K562 (cell line): ENCODE measurements at regions not wholly inside any gene's neighbourhood (a gene's known extent, or its start where the extent isn't known, plus 50 kb on each side); places are given as distances from the start of the nearest gene placed in this dataset.
"Not testable (repeated sequence)": the region's sequence is repeated elsewhere in the genome, so short reads cannot be mapped to it uniquely, and the experiment has no call there.

Source experiments
- ATAC-seq: fragments of 200-7000 bp; cut with Tn5 transposase; 3 replicates; pipeline ENCODE4 v1.9.1; 2020; ENCODE audit warnings: moderate library complexity
- BruUV-seq: library from RNA; stranded (reverse); fragments of 400-500 nt; replicated peaks from 2 replicates; lab custom pipeline; 2021; lab: Mats Ljungman, UMichigan
- CTCF ChIA-PET: fragments of 300-600 bp; formaldehyde crosslinking; extraction: SDS; loops from one replicate; lab custom pipeline; 2021; ENCODE audit warnings: low intra/inter-chr PET ratio; lab: Yijun Ruan, JAX
- POLR2A ChIA-PET: fragments of 300-600, 350-650 bp; sonication (Branson Sonifier 250); formaldehyde crosslinking; extraction: SDS; loops from one replicate; lab custom pipeline; 2021; ENCODE audit warnings: antibody characterized with exemption, inconsistent platforms; lab: Yijun Ruan, JAX
- DNase-seq, 4 experiments: peaks; one replicate each; pipeline versions ENCODE4 v3.0.0 to v3.0.0-alpha.2; 2011 to 2018; ENCODE audit warnings: low spot score in 3 of 4, mixed read lengths in 3 of 4; ENCODE audit errors: extremely low read depth in 1 of 4
- FAIRE-seq: peaks from 2 replicates; lab custom pipeline; 2011; peaks lifted over from hg19 to GRCh38; lab: Jason Lieb, UNC
- H2AFZ ChIP-seq: 2 replicates; pipeline ENCODE4 v1.6.0; 2011; ENCODE audit warnings: low read depth, low read length, control low read depth, inconsistent platforms
- H3K27ac ChIP-seq: fragments of 200-600 bp; 3 replicates; pipeline ENCODE4 v1.8.0; 2011; ENCODE audit warnings: low read depth, mild to moderate bottlenecking, control low read depth, inconsistent platforms, low read length, moderate library complexity, mixed read lengths; ENCODE audit errors: extremely low read depth
- H3K27me3 ChIP-seq, 2 experiments: fragments of 300-600 bp in 1 of 2; 2 replicates in 1 of 2; 3 replicates in 1 of 2; pipeline versions ENCODE4 v1.6.0 to v1.8.0; 2011; ENCODE audit warnings: inconsistent platforms in 2 of 2, low read length in 2 of 2, mild to moderate bottlenecking in 1 of 2, mixed read lengths in 1 of 2, moderate library complexity in 1 of 2; ENCODE audit not compliant: control insufficient read depth in 2 of 2, insufficient read depth in 2 of 2
- H3K36me3 ChIP-seq: fragments of 300-600 bp; 3 replicates; pipeline ENCODE4 v1.8.0; 2011; ENCODE audit warnings: mild to moderate bottlenecking, low read length, inconsistent platforms; ENCODE audit not compliant: control insufficient read depth, insufficient read depth
- H3K4me1 ChIP-seq, 2 experiments: fragments of 200-600 bp in 1 of 2; replicated peaks in 1 of 2; 2 replicates in 1 of 2; 3 replicates in 1 of 2; pipeline versions ENCODE4 v1.5.1 to v1.8.0; 2011; ENCODE audit warnings: inconsistent platforms in 2 of 2, low read length in 2 of 2, mild to moderate bottlenecking in 1 of 2, mixed read lengths in 1 of 2, moderate library complexity in 1 of 2; ENCODE audit not compliant: control insufficient read depth in 2 of 2, insufficient read depth in 2 of 2
- H3K4me2 ChIP-seq: 2 replicates; pipeline ENCODE4 v1.6.1; 2011; ENCODE audit warnings: low read length, control low read depth, inconsistent platforms, mixed read lengths; ENCODE audit not compliant: insufficient read depth
- H3K4me3 ChIP-seq: fragments of 200-600 bp; sonication (generic), shearing (Covaris generic); 2 replicates; pipeline ENCODE4 v1.5.1; 2016; ENCODE audit warnings: control low read depth, inconsistent platforms
- H3K79me2 ChIP-seq: fragments of 200-600 bp; 3 replicates; pipeline ENCODE4 v1.8.0; 2011; ENCODE audit warnings: low read length, inconsistent platforms; ENCODE audit not compliant: control insufficient read depth, insufficient read depth
- H3K9ac ChIP-seq, 2 experiments: 2 replicates each; pipeline versions ENCODE4 v1.6.0 to v1.6.1; 2011; ENCODE audit warnings: low read depth in 2 of 2, low read length in 2 of 2, control low read depth in 1 of 2, inconsistent platforms in 1 of 2, mild to moderate bottlenecking in 1 of 2, mixed read lengths in 1 of 2; ENCODE audit not compliant: insufficient read depth in 1 of 2
- H3K9me1 ChIP-seq: one replicate; pipeline ENCODE4 v1.6.0; 2011; ENCODE audit warnings: inconsistent platforms, mild to moderate bottlenecking, low read length, moderate library complexity; ENCODE audit not compliant: control insufficient read depth, insufficient read depth
- H3K9me3 ChIP-seq: replicated peaks from 2 replicates; pipeline ENCODE4 v1.5.1; 2011; ENCODE audit warnings: low read depth, low read length, inconsistent platforms; ENCODE audit not compliant: control insufficient read depth, insufficient read depth
- H4K20me1 ChIP-seq: replicated peaks from 2 replicates; pipeline ENCODE4 v1.6.1; 2011; ENCODE audit warnings: low read length, inconsistent platforms, mixed read lengths; ENCODE audit not compliant: control insufficient read depth, insufficient read depth
- USF2 ChIP-seq: sonication (generic); formaldehyde crosslinking; IDR thresholded peaks from 2 replicates; pipeline ENCODE4 v1.5.0; 2020; ENCODE audit warnings: missing genetic modification reagents
- WGBS: fragments of 100-300 bp; shearing (Covaris generic); methylation state at CpG from one replicate; pipeline ENCODE4 v1.1.6; 2016; ENCODE audit warnings: low coverage, mixed read lengths; ENCODE audit not compliant: insufficient coverage; ENCODE audit errors: missing lambda C conversion rate; 5-methylcytosine and 5-hydroxymethylcytosine counted together
- in situ Hi-C: fragments of 300-500 bp; cut with MboI; formaldehyde crosslinking; loops from 4 replicates; pipeline ENCODE4 v1.15.0; 2018; ENCODE audit warnings: inconsistent platforms, mixed read lengths
- intact Hi-C: fragments of 100-400 bp; cut with micrococcal nuclease; formaldehyde crosslinking; loops from 2 replicates; pipeline ENCODE4 v1.14.2; 2022

DNA sequence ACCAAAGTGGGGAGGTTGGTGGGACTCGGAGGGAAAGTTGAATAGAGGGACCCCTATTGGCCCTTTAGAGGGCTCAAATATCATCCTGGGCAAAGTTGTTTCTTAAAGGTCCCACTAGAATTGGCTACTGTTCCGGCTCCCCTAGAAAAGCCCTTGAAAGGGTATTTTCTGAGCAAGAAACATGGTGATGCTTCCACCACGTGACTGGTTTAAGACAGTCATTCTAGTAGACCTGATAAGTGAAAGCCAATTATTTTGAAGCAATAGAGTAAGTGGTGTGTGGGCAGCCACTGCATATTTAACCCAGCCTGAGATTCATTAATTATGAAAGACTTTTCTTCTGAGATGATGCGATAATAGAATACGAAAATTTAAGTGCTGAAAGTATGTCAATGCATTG lies 253.3 kb downstream of the BCL2L11 start:
- H2AFZ ChIP-seq, H3K9me3 ChIP-seq, H3K27ac ChIP-seq, H3K36me3 ChIP-seq: not testable (repeated sequence)
- 82% methylated on average over 4 of the region's 5 CpGs for WGBS
- TF ChIP-seq USF2 (CRISPR knock-in tag) = peak; percentile 57
- TF ChIP-seq, all 486 proteins: peak for 1; not testable (repeated sequence) for 485
- H3K79me2 ChIP-seq = peaks cover 16% of the 10 kb centered on the region
- in situ Hi-C loops, POLR2A ChIA-PET, H3K4me3 ChIP-seq, FAIRE-seq, DNase-seq, H3K9me1 ChIP-seq, H3K27me3 ChIP-seq, CTCF ChIA-PET, BruUV-seq, intact Hi-C loops, H3K9ac ChIP-seq, H3K4me2 ChIP-seq, H4K20me1 ChIP-seq, ATAC-seq: not testable (repeated sequence)
- H3K4me1 ChIP-seq = peaks cover 0 to 11% of the 10 kb centered on the region in 2 experiments; a peak in 3 of 5 replicates

- H2AFZ ChIP-seq, FAIRE-seq, POLR2A ChIA-PET, H3K36me3 ChIP-seq, H3K4me2 ChIP-seq, in situ Hi-C loops, CTCF ChIA-PET, H3K27me3 ChIP-seq, BruUV-seq, H3K4me3 ChIP-seq, H3K27ac ChIP-seq, H3K9me3 ChIP-seq, H4K20me1 ChIP-seq, intact Hi-C loops, H3K9me1 ChIP-seq: not testable (repeated sequence)
- Histone ChIP-seq H3K9ac (peak overlapping the region in 1 of 2 experiments; percentile 20; a peak in 1 of 4 replicates), H3K79me2 (peaks cover 14% of the 10 kb centered on the region), H3K4me1 (peaks cover 0 to 11% of the 10 kb centered on the region in 2 experiments; a peak in 3 of 5 replicates)
- ATAC-seq = peak; percentile 62
- peak in 1 of 4 experiments; percentile 41 for DNase-seq
- 46% methylated on average over 2 of the region's 3 CpGs for WGBS
Measured at GRCh38 chr2:111374734-111375133, 254.0 kb downstream of the BCL2L11 start.
